GM12878 (cell line): ENCODE measurements at regions not wholly inside any gene's neighbourhood (a gene's known extent, or its start where the extent isn't known, plus 50 kb on each side); places are given as distances from the start of the nearest gene placed in this dataset.

Experiments
- ATAC-seq: fragments of 200-7000 bp; cut with Tn5 transposase; 3 replicates; pipeline ENCODE4 v1.9.1; 2020; ENCODE audit warnings: mild to moderate bottlenecking, moderate library complexity
- BruUV-seq: library from RNA; stranded (reverse); fragments of 400-500 nt; replicated peaks from 2 replicates; lab custom pipeline; 2021; lab: Mats Ljungman, UMichigan
- CTCF ChIA-PET: fragments of 300-600 bp; sonication (Branson Sonifier 250); formaldehyde crosslinking; extraction: SDS; loops from one replicate; lab custom pipeline; 2021; ENCODE audit warnings: inconsistent platforms; lab: Yijun Ruan, JAX
- POLR2A ChIA-PET: fragments of 350-600 bp; formaldehyde crosslinking; extraction: SDS; loops from one replicate; lab custom pipeline; 2021; ENCODE audit warnings: inconsistent platforms; lab: Charles Lee
- RAD21 ChIA-PET: fragments of 300-600 bp; sonication (Branson Sonifier 250); formaldehyde crosslinking; loops from one replicate; lab custom pipeline; 2023; ENCODE audit warnings: antibody characterized with exemption; ENCODE audit not compliant: unreplicated experiment; lab: Charles Lee
- SMC1A ChIA-PET: fragments of 300-600 bp; sonication (Branson Sonifier 250); formaldehyde crosslinking; loops from one replicate; lab custom pipeline; 2023; ENCODE audit not compliant: unreplicated experiment, uncharacterized antibody; lab: Charles Lee
- DNase-seq: peaks from one replicate; pipeline ENCODE4 v3.0.0-alpha.2; 2011; ENCODE audit warnings: low read depth, low spot score
- FAIRE-seq: peaks from 3 replicates; lab custom pipeline; 2011; peaks lifted over from hg19 to GRCh38; lab: Jason Lieb, UNC
- H2AFZ ChIP-seq: 2 replicates; pipeline ENCODE4 v1.6.0; 2011; ENCODE audit warnings: low read depth, low read length, control low read depth; ENCODE audit not compliant: control insufficient read depth
- H3K27ac ChIP-seq: 2 replicates; pipeline ENCODE4 v1.5.1; 2011; ENCODE audit warnings: control low read depth; ENCODE audit not compliant: control insufficient read depth, insufficient read depth
- H3K27me3 ChIP-seq, 2 experiments: replicated peaks in 1 of 2; 2 replicates each; pipeline versions ENCODE4 v1.6.0 to v1.6.1; 2011; ENCODE audit warnings: low read length in 1 of 2; ENCODE audit not compliant: control insufficient read depth in 2 of 2, insufficient read depth in 2 of 2
- H3K36me3 ChIP-seq, 2 experiments: 2 replicates each; pipeline ENCODE4 v1.5.1; 2011; ENCODE audit warnings: low read length in 1 of 2; ENCODE audit not compliant: control insufficient read depth in 2 of 2, insufficient read depth in 2 of 2
- H3K4me1 ChIP-seq: 2 replicates; pipeline ENCODE4 v1.6.1; 2011; ENCODE audit warnings: mild to moderate bottlenecking, low read length, moderate library complexity, mixed read lengths; ENCODE audit not compliant: control insufficient read depth, insufficient read depth
- H3K4me2 ChIP-seq: 2 replicates; pipeline ENCODE4 v1.6.0; 2011; ENCODE audit warnings: control low read depth; ENCODE audit not compliant: control insufficient read depth, insufficient read depth
- H3K4me3 ChIP-seq: fragments of 200-600 bp; sonication (generic); 2 replicates; pipeline ENCODE4 v1.5.1; 2016
- H3K79me2 ChIP-seq: 2 replicates; pipeline ENCODE4 v1.6.0; 2011; ENCODE audit warnings: low read length; ENCODE audit not compliant: control insufficient read depth, insufficient read depth
- H3K9ac ChIP-seq: 2 replicates; pipeline ENCODE4 v1.8.0; 2011; ENCODE audit warnings: low read length, control low read depth, mixed read lengths; ENCODE audit not compliant: control insufficient read depth, insufficient read depth
- H3K9me3 ChIP-seq: replicated peaks from 3 replicates; pipeline ENCODE4 v1.5.1; 2011; ENCODE audit warnings: mild to moderate bottlenecking, low read length; ENCODE audit not compliant: control insufficient read depth, insufficient read depth
- H4K20me1 ChIP-seq: 2 replicates; pipeline ENCODE4 v1.6.0; 2011; ENCODE audit not compliant: control insufficient read depth, insufficient read depth
- BRCA1 ChIP-seq: IDR thresholded peaks from 2 replicates; pipeline ENCODE4 v1.6.1; 2011; ENCODE audit warnings: low read depth, low read length, improper control_type of control experiment
- CBX3 ChIP-seq: fragments of 200-600 bp; sonication (generic); IDR thresholded peaks from 2 replicates; pipeline ENCODE4 v1.6.1; 2016; ENCODE audit warnings: low read depth, borderline replicate concordance
- CEBPB ChIP-seq, 2 experiments: fragments of 150-350 bp in 1 of 2; IDR thresholded peaks; 2 replicates each; pipeline ENCODE4 v1.6.1; 2012 to 2014; ENCODE audit warnings: low read depth in 2 of 2, low read length in 2 of 2, borderline replicate concordance in 1 of 2, inconsistent platforms in 1 of 2
- EED ChIP-seq: sonication (generic); IDR thresholded peaks from 2 replicates; pipeline ENCODE4 v1.6.1; 2016; ENCODE audit warnings: antibody characterized with exemption, low read depth
- ETV6 ChIP-seq, 2 experiments: fragments of 450-650 bp in 1 of 2; IDR thresholded peaks in 1 of 2; conservative IDR thresholded peaks in 1 of 2; 2 replicates each; pipeline ENCODE4 v1.6.1; 2014; ENCODE audit warnings: antibody characterized with exemption in 1 of 2, borderline replicate concordance in 1 of 2, low read depth in 1 of 2, mild to moderate bottlenecking in 1 of 2, moderate library complexity in 1 of 2
- HCFC1 ChIP-seq: fragments of 150-350 bp; IDR thresholded peaks from 2 replicates; pipeline ENCODE4 v1.6.1; 2014; ENCODE audit warnings: low read length
- MXI1 ChIP-seq: fragments of 150-350 bp; IDR thresholded peaks from 2 replicates; pipeline ENCODE4 v1.6.1; 2011; ENCODE audit warnings: low read depth, mild to moderate bottlenecking, inconsistent platforms, low read length, improper control_type of control experiment
- NFIC ChIP-seq: IDR thresholded peaks from 2 replicates; pipeline ENCODE4 v1.6.1; 2012; ENCODE audit warnings: low read depth, mild to moderate bottlenecking, inconsistent platforms, low read length, moderate library complexity
- POLR2AphosphoS5 ChIP-seq: IDR thresholded peaks from 2 replicates; pipeline ENCODE4 v1.6.1; 2011; ENCODE audit warnings: mild to moderate bottlenecking, low read length, inconsistent platforms
- RAD21 ChIP-seq: IDR thresholded peaks from 2 replicates; pipeline ENCODE4 v1.6.1; 2011; ENCODE audit warnings: mild to moderate bottlenecking, low read depth, low read length, moderate library complexity; ENCODE audit not compliant: insufficient read depth
- SMAD5 ChIP-seq: IDR thresholded peaks from 2 replicates; pipeline ENCODE4 v1.6.1; 2016; ENCODE audit warnings: antibody characterized with exemption, low read depth
- SREBF2 ChIP-seq: IDR thresholded peaks from 2 replicates; pipeline ENCODE4 v1.6.1; 2012; ENCODE audit warnings: mild to moderate bottlenecking, low read length
- SRF ChIP-seq, 2 experiments: IDR thresholded peaks; 2 replicates each; pipeline ENCODE4 v1.6.1; 2011; ENCODE audit warnings: low read depth in 2 of 2, low read length in 2 of 2, mild to moderate bottlenecking in 1 of 2, moderate library complexity in 1 of 2
- ZNF24 ChIP-seq: fragments of 450-650 bp; IDR thresholded peaks from 2 replicates; pipeline ENCODE4 v1.6.1; 2017; ENCODE audit warnings: antibody characterized with exemption, mild to moderate bottlenecking
- WGBS: methylation state at CpG from one replicate; pipeline ENCODE4 v1.1.6; 2016; ENCODE audit warnings: low lambda C conversion rate; ENCODE audit not compliant: insufficient replicate concordance, insufficient coverage; ENCODE audit errors: missing lambda C conversion rate; 5-methylcytosine and 5-hydroxymethylcytosine counted together
- in situ Hi-C: fragments of 300-500 bp; cut with MboI; formaldehyde crosslinking; loops from 9 replicates; pipeline ENCODE4 v1.14.3; 2018; ENCODE audit warnings: mixed read lengths
- intact Hi-C: fragments of 100-400 bp; cut with micrococcal nuclease; formaldehyde crosslinking; loops from one replicate; pipeline ENCODE4 v1.14.2; 2022; ENCODE audit not compliant: unreplicated experiment
- TF ChIP-seq, protein P1 (sequence below): fragments of 450-650 bp; IDR thresholded peaks from 2 replicates; pipeline ENCODE4 v1.6.1; 2017; ENCODE audit warnings: mild to moderate bottlenecking, low read depth, inconsistent platforms; ENCODE audit not compliant: poor library complexity, severe bottlenecking

- no peaks in the 10 kb centered on the region for H3K36me3 ChIP-seq
- H3K79me2 ChIP-seq: no peaks in the 10 kb centered on the region
- DNase-seq (no peak), ATAC-seq (no peak), FAIRE-seq (no peak)
- in situ Hi-C loops: no loop called here
- H3K27ac ChIP-seq: no peak overlapping the region
- SMC1A ChIA-PET: no interaction called here
- intact Hi-C loops: no loop called here
- TF ChIP-seq BRCA1: no peak
- no peak for TF ChIP-seq HCFC1
- TF ChIP-seq CEBPB (IDR thresholded peaks at IDR 0.05; ENCODE audit: borderline replicate concordance in 1 of 2, low read depth in 2 of 2, low read length in 2 of 2): no peak
- no peak for TF ChIP-seq ETV6 (conservative IDR thresholded peaks at IDR 0.05 in 1 of 2, IDR thresholded peaks at IDR 0.05 in 1 of 2; ENCODE audit: borderline replicate concordance in 1 of 2, low read depth in 1 of 2)
- TF ChIP-seq EED: no peak
- no peak for TF ChIP-seq MXI1
- no peak for TF ChIP-seq CBX3
- no peak for TF ChIP-seq SMAD5
- TF ChIP-seq NFIC: no peak
- TF ChIP-seq SRF (IDR thresholded peaks at IDR 0.05; ENCODE audit: low read depth in 2 of 2, low read length in 2 of 2): no peak
- no peak overlapping the region for H3K4me3 ChIP-seq
- no peaks in the 10 kb centered on the region for H3K27me3 ChIP-seq
- no peaks in the 10 kb centered on the region for H4K20me1 ChIP-seq
- RAD21 ChIA-PET: no interaction called here
- no peak overlapping the region for H3K4me2 ChIP-seq
- H3K4me1 ChIP-seq: no peaks in the 10 kb centered on the region
- no peak overlapping the region for H2AFZ ChIP-seq
- H3K9ac ChIP-seq: no peak overlapping the region
- BruUV-seq: no TSS peak
- POLR2A ChIA-PET: no interaction called here
- H3K9me3 ChIP-seq: no peaks in the 10 kb centered on the region
- 29% methylated on average over 5 of the region's 5 CpGs for WGBS
- CTCF ChIA-PET: no interaction called here
Observed at GRCh38 chr2:235155163-235155562, 203.3 kb downstream of the SH3BP4 start.

DNA sequence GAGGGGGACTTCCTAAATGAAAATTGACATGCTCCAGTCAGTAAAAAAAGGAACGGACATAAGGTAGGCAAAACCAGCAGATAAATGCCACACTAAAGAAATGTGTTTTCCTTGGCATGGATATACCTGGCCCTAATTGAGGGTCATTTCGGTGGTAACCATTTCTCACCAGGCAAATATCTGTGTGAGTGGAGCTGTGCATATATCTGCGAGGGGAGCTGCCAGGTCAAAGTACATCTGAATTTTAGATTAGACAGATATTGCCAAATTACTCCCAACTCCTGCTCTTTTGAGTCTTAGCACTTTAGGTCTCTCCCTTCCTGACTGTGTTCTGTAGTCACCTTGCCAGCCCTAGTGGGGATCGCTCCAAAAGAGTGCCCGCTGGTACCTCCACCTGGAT is 204.2 kb downstream of the SH3BP4 start:
- ChIA-PET CTCF (no interaction called here), POLR2A (no interaction called here), SMC1A (no interaction called here), RAD21 (no interaction called here)
- Histone ChIP-seq H3K27me3 (no peaks in the 10 kb centered on the region), H3K4me2 (no peak overlapping the region), H3K4me3 (no peak overlapping the region), H3K9me3 (no peaks in the 10 kb centered on the region), H3K79me2 (no peaks in the 10 kb centered on the region), H4K20me1 (no peaks in the 10 kb centered on the region), H3K36me3 (no peaks in the 10 kb centered on the region), H3K4me1 (no peaks in the 10 kb centered on the region), H3K9ac (no peak overlapping the region), H2AFZ (no peak overlapping the region), H3K27ac (no peak overlapping the region)
- BruUV-seq: no TSS peak
- in situ Hi-C loops: no loop called here
- DNase-seq: no peak
- intact Hi-C loops: no loop called here
- 34% methylated on average over 5 of the region's 5 CpGs for WGBS
- ATAC-seq: no peak
- no peak for FAIRE-seq
- no peak for TF ChIP-seq POLR2AphosphoS5
- TF ChIP-seq SREBF2: no peak
- TF ChIP-seq RAD21: no peak
- TF ChIP-seq, protein P1, sequence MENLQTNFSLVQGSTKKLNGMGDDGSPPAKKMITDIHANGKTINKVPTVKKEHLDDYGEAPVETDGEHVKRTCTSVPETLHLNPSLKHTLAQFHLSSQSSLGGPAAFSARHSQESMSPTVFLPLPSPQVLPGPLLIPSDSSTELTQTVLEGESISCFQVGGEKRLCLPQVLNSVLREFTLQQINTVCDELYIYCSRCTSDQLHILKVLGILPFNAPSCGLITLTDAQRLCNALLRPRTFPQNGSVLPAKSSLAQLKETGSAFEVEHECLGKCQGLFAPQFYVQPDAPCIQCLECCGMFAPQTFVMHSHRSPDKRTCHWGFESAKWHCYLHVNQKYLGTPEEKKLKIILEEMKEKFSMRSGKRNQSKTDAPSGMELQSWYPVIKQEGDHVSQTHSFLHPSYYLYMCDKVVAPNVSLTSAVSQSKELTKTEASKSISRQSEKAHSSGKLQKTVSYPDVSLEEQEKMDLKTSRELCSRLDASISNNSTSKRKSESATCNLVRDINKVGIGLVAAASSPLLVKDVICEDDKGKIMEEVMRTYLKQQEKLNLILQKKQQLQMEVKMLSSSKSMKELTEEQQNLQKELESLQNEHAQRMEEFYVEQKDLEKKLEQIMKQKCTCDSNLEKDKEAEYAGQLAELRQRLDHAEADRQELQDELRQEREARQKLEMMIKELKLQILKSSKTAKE: no peak
- TF ChIP-seq CEBPB (IDR thresholded peaks at IDR 0.05; ENCODE audit: borderline replicate concordance in 1 of 2, low read depth in 2 of 2, low read length in 2 of 2): no peak
- no peak for TF ChIP-seq ZNF24
